Lower leg skin (tissue), 4 donors: ENCODE measurements at regions not wholly inside any gene's neighbourhood (a gene's known extent, or its start where the extent isn't known, plus 50 kb on each side); places are given as distances from the start of the nearest gene placed in this dataset.

Experiments used
- DNase-seq, 2 donors: peaks; one replicate each; pipeline ENCODE4 v3.0.0-alpha.2; 2019; ENCODE audit warnings: low spot score in 2 of 2
- H3K4me3 ChIP-seq: fragments of 200-600 bp; sonication (generic); 2 replicates; pipeline ENCODE4 v1.5.1; 2017; ENCODE audit warnings: mild to moderate bottlenecking, low read depth; ENCODE audit not compliant: poor library complexity, severe bottlenecking
- CTCF ChIP-seq, 3 donors: fragments of 450-650 bp; IDR thresholded peaks; one replicate each; pipeline ENCODE4 v1.5.1; 2016; ENCODE audit warnings: antibody characterized with exemption in 3 of 3, mild to moderate bottlenecking in 3 of 3, moderate library complexity in 2 of 3
- POLR2A ChIP-seq, 2 donors: fragments of 450-650 bp; IDR thresholded peaks; one replicate each; pipeline ENCODE4 v1.6.1; 2016 to 2017; ENCODE audit warnings: antibody characterized with exemption in 2 of 2, mild to moderate bottlenecking in 1 of 2, moderate library complexity in 1 of 2
- WGBS, 2 donors: methylation state at CpG; one replicate each; pipeline ENCODE4 v1.1.5; 2018; 5-methylcytosine and 5-hydroxymethylcytosine counted together
- intact Hi-C: fragments of 100-400 bp; cut with DNase I; formaldehyde crosslinking; loops from one replicate; pipeline ENCODE4 v1.15.0; 2023; ENCODE audit warnings: low total_unique reads

- 79 to 86% methylated on average over 3 of the region's 3 CpGs for WGBS, 2 donors
- H3K4me3 ChIP-seq = no peak overlapping the region
- intact Hi-C loops = no loop called here
- TF ChIP-seq CTCF (IDR thresholded peaks at IDR 0.05) (no peak), POLR2A (IDR thresholded peaks at IDR 0.05) (no peak)
- DNase-seq = no peak
These were observed 209.1 kb downstream of the HRH4 start for GRCh38 chr18:24669502-24669901.

GRCh38 chr18:24672165-24672941 lies 211.9 kb downstream of the HRH4 start:
- H3K4me3 ChIP-seq = no peak overlapping the region
- DNase-seq = no peak
- no peak for TF ChIP-seq CTCF (IDR thresholded peaks at IDR 0.05)
- TF ChIP-seq POLR2A (IDR thresholded peaks at IDR 0.05) = no peak
- WGBS, 2 donors = 53 to 54% methylated on average over 9 of the region's 9 CpGs
- intact Hi-C loops = no loop called here

GRCh38 chr18:24674200-24674599 lies 213.8 kb downstream of the HRH4 start:
- no peak for TF ChIP-seq CTCF (IDR thresholded peaks at IDR 0.05)
- no peak for TF ChIP-seq POLR2A (IDR thresholded peaks at IDR 0.05)
- no peak for DNase-seq
- intact Hi-C loops = no loop called here
- H3K4me3 ChIP-seq = no peak overlapping the region
- 62 to 71% methylated on average over 4 of the region's 4 CpGs for WGBS, 2 donors

GRCh38 chr18:24674605-24675004 lies 214.2 kb downstream of the HRH4 start:
- no peak for DNase-seq
- H3K4me3 ChIP-seq = no peak overlapping the region
- 70 to 75% methylated on average over 3 of the region's 3 CpGs for WGBS, 2 donors
- intact Hi-C loops = no loop called here
- TF ChIP-seq CTCF (IDR thresholded peaks at IDR 0.05) = no peak
- TF ChIP-seq POLR2A (IDR thresholded peaks at IDR 0.05) = no peak

- H3K4me3 ChIP-seq = no peak overlapping the region
- intact Hi-C loops = no loop called here
- 48 to 51% methylated on average over 1 of the region's 1 CpG for WGBS, 2 donors
- TF ChIP-seq POLR2A (IDR thresholded peaks at IDR 0.05) (no peak), CTCF (IDR thresholded peaks at IDR 0.05) (no peak)
- no peak for DNase-seq
These were observed 216.6 kb downstream of the HRH4 start for GRCh38 chr18:24677011-24677410.

GRCh38 chr18:24678107-24678506 lies 217.7 kb downstream of the HRH4 start:
- no peak for TF ChIP-seq CTCF (IDR thresholded peaks at IDR 0.05)
- no peak for TF ChIP-seq POLR2A (IDR thresholded peaks at IDR 0.05)
- WGBS, 2 donors = 92 to 98% methylated on average over 1 of the region's 1 CpG
- no peak overlapping the region for H3K4me3 ChIP-seq
- DNase-seq = no peak
- intact Hi-C loops = no loop called here
